ENCODE measurements at regions not wholly inside any gene's neighbourhood (a gene's known extent, or its start where the extent isn't known, plus 50 kb on each side); places are given as distances from the start of the nearest gene placed in this dataset.
"Not testable (repeated sequence)": the region's sequence is repeated elsewhere in the genome, so short reads cannot be mapped to it uniquely, and the experiment has no call there.

- TF ChIP-seq, protein P1, sequence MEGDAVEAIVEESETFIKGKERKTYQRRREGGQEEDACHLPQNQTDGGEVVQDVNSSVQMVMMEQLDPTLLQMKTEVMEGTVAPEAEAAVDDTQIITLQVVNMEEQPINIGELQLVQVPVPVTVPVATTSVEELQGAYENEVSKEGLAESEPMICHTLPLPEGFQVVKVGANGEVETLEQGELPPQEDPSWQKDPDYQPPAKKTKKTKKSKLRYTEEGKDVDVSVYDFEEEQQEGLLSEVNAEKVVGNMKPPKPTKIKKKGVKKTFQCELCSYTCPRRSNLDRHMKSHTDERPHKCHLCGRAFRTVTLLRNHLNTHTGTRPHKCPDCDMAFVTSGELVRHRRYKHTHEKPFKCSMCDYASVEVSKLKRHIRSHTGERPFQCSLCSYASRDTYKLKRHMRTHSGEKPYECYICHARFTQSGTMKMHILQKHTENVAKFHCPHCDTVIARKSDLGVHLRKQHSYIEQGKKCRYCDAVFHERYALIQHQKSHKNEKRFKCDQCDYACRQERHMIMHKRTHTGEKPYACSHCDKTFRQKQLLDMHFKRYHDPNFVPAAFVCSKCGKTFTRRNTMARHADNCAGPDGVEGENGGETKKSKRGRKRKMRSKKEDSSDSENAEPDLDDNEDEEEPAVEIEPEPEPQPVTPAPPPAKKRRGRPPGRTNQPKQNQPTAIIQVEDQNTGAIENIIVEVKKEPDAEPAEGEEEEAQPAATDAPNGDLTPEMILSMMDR (IDR thresholded peaks at IDR 0.05) = no peak
- Histone ChIP-seq H3K36me3 (no peaks in the 10 kb centered on the region), H3K27me3 (replicated peaks; ENCODE audit: insufficient read depth) (no peaks in the 10 kb centered on the region), H3K4me1 (ENCODE audit: control insufficient read depth in 1 of 2, low read depth in 2 of 2) (no peaks in the 10 kb centered on the region), H3K4me3 (no peak overlapping the region), H3K27ac (no peak overlapping the region), H3K9me3 (no peaks in the 10 kb centered on the region)
- ATAC-seq (ENCODE audit: insufficient number of reproducible peaks, low FRiP score, low read depth) (no peak), DNase-seq (ENCODE audit: low spot score) (no peak)
These were observed 94.2 kb downstream of the ZNF737 start for GRCh38 chr19:20471431-20471830.

DNA sequence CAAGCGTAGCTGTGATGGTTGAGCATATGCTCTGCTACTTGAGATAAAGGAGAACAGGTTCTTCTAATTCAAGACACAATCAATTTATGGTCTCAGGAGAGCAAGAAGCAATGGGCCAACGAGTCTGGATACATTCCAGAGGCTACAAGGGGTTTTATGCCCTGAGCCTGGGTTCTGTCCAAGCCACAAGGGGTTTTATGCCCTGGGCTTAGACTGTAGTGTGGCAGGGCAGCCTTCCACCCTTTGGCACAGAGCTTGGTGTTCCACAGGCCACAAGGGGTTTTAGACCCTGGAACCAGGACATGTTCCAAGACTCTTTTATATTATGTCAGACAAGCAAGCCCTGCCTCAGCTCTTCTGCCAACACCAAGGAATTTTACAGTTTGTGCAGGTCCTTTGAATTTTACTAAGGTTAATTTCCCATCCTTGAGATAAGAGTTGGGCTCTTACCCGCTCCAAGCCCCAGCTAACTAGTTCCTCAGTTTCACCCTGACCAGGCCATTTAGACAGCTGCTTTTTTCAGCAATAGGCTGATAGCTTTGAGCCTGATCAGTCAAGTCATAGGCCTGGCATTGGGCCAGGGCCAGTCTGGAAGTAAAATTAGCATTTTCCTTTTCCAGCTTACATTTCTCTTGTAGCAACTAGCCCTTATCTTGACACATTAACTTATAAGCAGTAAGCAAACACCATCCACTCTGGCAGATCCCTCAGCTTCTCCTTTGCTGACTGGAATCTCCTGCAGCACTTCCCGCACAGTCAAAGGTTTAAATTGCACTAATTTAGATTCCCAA is 95.0 kb downstream of the ZNF737 start:
- TF ChIP-seq, protein P1 (IDR thresholded peaks at IDR 0.05) = no peak
- Histone ChIP-seq H3K27me3 (replicated peaks; ENCODE audit: insufficient read depth) (no peaks in the 10 kb centered on the region), H3K4me3 (peak overlapping the region; percentile 17), H3K9me3 (no peaks in the 10 kb centered on the region), H3K4me1 (ENCODE audit: control insufficient read depth in 1 of 2, low read depth in 2 of 2) (no peaks in the 10 kb centered on the region), H3K27ac (no peak overlapping the region), H3K36me3 (no peaks in the 10 kb centered on the region)
- DNase-seq (ENCODE audit: low spot score) (no peak), ATAC-seq (ENCODE audit: insufficient number of reproducible peaks, low FRiP score, low read depth) (no peak)

DNA sequence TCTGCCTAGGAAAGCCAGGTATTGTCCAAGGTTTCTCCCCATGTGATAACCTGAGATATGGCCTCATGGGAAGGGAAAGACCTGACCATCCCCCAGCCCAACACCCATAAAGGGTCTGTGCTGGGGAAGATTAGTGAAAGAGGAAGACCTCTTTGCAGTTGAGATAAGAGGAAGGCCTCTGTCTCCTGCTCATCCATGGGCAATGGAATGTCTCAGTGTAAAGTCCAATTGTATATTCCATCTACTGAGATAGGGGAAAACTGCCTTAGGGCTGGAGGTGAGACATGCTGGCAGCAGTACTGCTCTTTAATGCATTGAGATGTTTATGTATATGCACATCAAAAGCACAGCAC is 99.0 kb downstream of the ZNF737 start:
- ATAC-seq (ENCODE audit: insufficient number of reproducible peaks, low FRiP score, low read depth) = not testable (repeated sequence)

GRCh38 chr19:20465922-20466637 is 99.5 kb downstream of the ZNF737 start:
- not testable (repeated sequence) for H3K9me3 ChIP-seq; H3K4me1 ChIP-seq (ENCODE audit: control insufficient read depth in 1 of 2, low read depth in 2 of 2); ATAC-seq (ENCODE audit: insufficient number of reproducible peaks, low FRiP score, low read depth); DNase-seq (ENCODE audit: low spot score); H3K27me3 ChIP-seq (replicated peaks; ENCODE audit: insufficient read depth); H3K36me3 ChIP-seq; H3K4me3 ChIP-seq; H3K27ac ChIP-seq

More for the DNA sequence above, 99.0 kb downstream of the ZNF737 start:
- not testable (repeated sequence) for DNase-seq (ENCODE audit: low spot score); H3K36me3 ChIP-seq; H3K27me3 ChIP-seq (replicated peaks; ENCODE audit: insufficient read depth); H3K4me1 ChIP-seq (ENCODE audit: control insufficient read depth in 1 of 2, low read depth in 2 of 2); H3K9me3 ChIP-seq; H3K4me3 ChIP-seq; H3K27ac ChIP-seq

- TF ChIP-seq, protein P1 (IDR thresholded peaks at IDR 0.05) = no peak
- ATAC-seq (ENCODE audit: insufficient number of reproducible peaks, low FRiP score, low read depth) = no peak
- Histone ChIP-seq H3K27ac (no peak overlapping the region), H3K4me1 (ENCODE audit: control insufficient read depth in 1 of 2, low read depth in 2 of 2) (no peaks in the 10 kb centered on the region), H3K27me3 (replicated peaks; ENCODE audit: insufficient read depth) (no peaks in the 10 kb centered on the region), H3K36me3 (no peaks in the 10 kb centered on the region), H3K4me3 (no peak overlapping the region), H3K9me3 (no peaks in the 10 kb centered on the region)
- no peak for DNase-seq (ENCODE audit: low spot score)
These were observed 112.1 kb downstream of the ZNF737 start for GRCh38 chr19:20453425-20453935.

GRCh38 chr19:20444202-20444885 is 121.2 kb downstream of the ZNF737 start:
- no peak for ATAC-seq (ENCODE audit: insufficient number of reproducible peaks, low FRiP score, low read depth)

DNA sequence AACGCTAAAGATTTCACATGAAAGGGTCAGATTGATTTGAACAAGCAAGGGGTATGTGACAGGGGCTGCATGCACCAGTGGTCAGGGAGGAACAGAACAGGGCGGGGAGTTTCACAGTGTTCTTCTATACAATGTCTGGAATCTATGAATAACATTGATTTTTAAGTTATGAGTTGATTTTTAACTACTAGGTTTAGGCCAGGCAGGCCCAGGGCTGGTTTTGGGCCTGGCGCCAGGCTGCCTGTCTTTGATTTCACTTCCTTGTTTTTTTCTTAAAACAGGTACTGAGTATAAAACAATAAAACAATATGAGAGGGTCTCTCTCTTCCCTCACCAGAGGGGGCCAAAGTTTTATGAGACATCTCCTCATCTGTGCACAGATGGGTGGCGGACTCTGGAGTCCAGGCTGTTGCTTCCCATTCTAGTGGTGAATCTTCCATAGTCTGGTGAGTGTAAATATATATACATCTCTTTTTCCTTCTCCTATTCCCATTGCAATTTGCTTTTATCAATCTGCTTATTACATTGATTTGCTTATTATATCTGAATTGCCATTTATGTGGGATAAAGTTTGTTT is 133.2 kb downstream of the ZNF737 start:
- H3K4me3 ChIP-seq; ATAC-seq (ENCODE audit: insufficient number of reproducible peaks, low FRiP score, low read depth); H3K27ac ChIP-seq; H3K36me3 ChIP-seq; H3K4me1 ChIP-seq (ENCODE audit: control insufficient read depth in 1 of 2, low read depth in 2 of 2); H3K9me3 ChIP-seq; H3K27me3 ChIP-seq (replicated peaks; ENCODE audit: insufficient read depth); DNase-seq (ENCODE audit: low spot score): not testable (repeated sequence)

More at GRCh38 chr19:20444202-20444885, 121.2 kb downstream of the ZNF737 start:
- TF ChIP-seq, protein P1 (IDR thresholded peaks at IDR 0.05) = no peak
- no peak for DNase-seq (ENCODE audit: low spot score)
- Histone ChIP-seq H3K4me1 (ENCODE audit: control insufficient read depth in 1 of 2, low read depth in 2 of 2) (no peaks in the 10 kb centered on the region), H3K27me3 (replicated peaks; ENCODE audit: insufficient read depth) (no peaks in the 10 kb centered on the region), H3K9me3 (no peaks in the 10 kb centered on the region), H3K27ac (no peak overlapping the region), H3K36me3 (no peaks in the 10 kb centered on the region), H3K4me3 (no peak overlapping the region)

All from thoracic aorta (tissue), 2 donors.